HepG2 (cell line): ENCODE measurements at regions not wholly inside any gene's neighbourhood (a gene's known extent, or its start where the extent isn't known, plus 50 kb on each side); places are given as distances from the start of the nearest gene placed in this dataset.

Source experiments
- ATAC-seq: fragments of 200-7000 bp; cut with Tn5 transposase; 3 replicates; pipeline ENCODE4 v1.9.1; 2020; ENCODE audit warnings: mild to moderate bottlenecking, moderate library complexity
- BruUV-seq: library from RNA; stranded (reverse); fragments of 400-500 nt; replicated peaks from 2 replicates; lab custom pipeline; 2021; lab: Mats Ljungman, UMichigan
- CTCF ChIA-PET: fragments of 300-600 bp; formaldehyde crosslinking; extraction: SDS; loops from one replicate; lab custom pipeline; 2021; ENCODE audit warnings: low total read pairs, inconsistent platforms, low intra/inter-chr PET ratio; lab: Yijun Ruan, JAX
- POLR2A ChIA-PET: fragments of 350-600 bp; sonication (Branson Sonifier 250); formaldehyde crosslinking; loops from one replicate; lab custom pipeline; 2020; ENCODE audit warnings: antibody characterized with exemption, inconsistent platforms; lab: Yijun Ruan, JAX
- DNase-seq: peaks from one replicate; pipeline ENCODE4 v3.0.0-alpha.2; 2015; ENCODE audit warnings: low spot score
- FAIRE-seq: peaks from 3 replicates; lab custom pipeline; 2011; peaks lifted over from hg19 to GRCh38; lab: Jason Lieb, UNC
- H2AFZ ChIP-seq: one replicate; pipeline ENCODE4 v1.6.1; 2011; ENCODE audit warnings: low read length, inconsistent platforms
- H3K27ac ChIP-seq: fragments of 300-600 bp; 3 replicates; pipeline ENCODE4 v1.8.0; 2011; ENCODE audit warnings: mixed run types, mild to moderate bottlenecking, mixed read lengths, low read length, inconsistent platforms; ENCODE audit not compliant: insufficient read depth; ENCODE audit errors: extremely low read length
- H3K27me3 ChIP-seq, 2 experiments: fragments of 200-600 bp in 1 of 2; 2 replicates in 1 of 2; 3 replicates in 1 of 2; pipeline versions ENCODE4 v1.6.0 to v1.8.0; 2011; ENCODE audit warnings: low read length in 2 of 2, mild to moderate bottlenecking in 2 of 2, moderate library complexity in 2 of 2, inconsistent platforms in 1 of 2; ENCODE audit not compliant: insufficient read depth in 2 of 2, control insufficient read depth in 1 of 2
- H3K36me3 ChIP-seq, 2 experiments: fragments of 200-600 bp in 1 of 2; replicated peaks in 1 of 2; 2 replicates in 1 of 2; 3 replicates in 1 of 2; pipeline versions ENCODE4 v1.5.1 to v1.8.0; 2011; ENCODE audit warnings: low read length in 2 of 2, inconsistent platforms in 1 of 2; ENCODE audit not compliant: insufficient read depth in 2 of 2, control insufficient read depth in 1 of 2
- H3K4me1 ChIP-seq: 2 replicates; pipeline ENCODE4 v1.5.1; 2012; ENCODE audit warnings: low read length, inconsistent platforms; ENCODE audit not compliant: insufficient read depth
- H3K4me2 ChIP-seq: 2 replicates; pipeline ENCODE4 v1.6.0; 2011; ENCODE audit warnings: low read depth, low read length, inconsistent platforms
- H3K4me3 ChIP-seq, 3 experiments: fragments of 200-600 bp in 1 of 3; sonication (generic), shearing (Covaris generic) in 1 of 3; replicated peaks in 1 of 3; 2 replicates each; pipeline ENCODE4 v1.5.1; 2011 to 2016; ENCODE audit warnings: low read length in 3 of 3, inconsistent platforms in 2 of 3, low read depth in 2 of 3, mild to moderate bottlenecking in 2 of 3, control low read depth in 1 of 3, mixed read lengths in 1 of 3; ENCODE audit not compliant: insufficient read depth in 1 of 3
- H3K79me2 ChIP-seq: one replicate; pipeline ENCODE4 v1.6.1; 2011; ENCODE audit warnings: low read length, inconsistent platforms; ENCODE audit not compliant: insufficient read depth
- H3K9ac ChIP-seq: 2 replicates; pipeline ENCODE4 v1.6.0; 2011; ENCODE audit warnings: mild to moderate bottlenecking, low read depth, low read length, inconsistent platforms; ENCODE audit not compliant: insufficient read depth
- H3K9me3 ChIP-seq: 2 replicates; pipeline ENCODE4 v1.5.1; 2012; ENCODE audit warnings: mild to moderate bottlenecking, low read length
- H4K20me1 ChIP-seq: 2 replicates; pipeline ENCODE4 v1.6.0; 2011; ENCODE audit warnings: inconsistent platforms, mild to moderate bottlenecking, low read length, moderate library complexity; ENCODE audit not compliant: insufficient read depth
- BRCA1 ChIP-seq: sonication (generic); formaldehyde crosslinking; IDR thresholded peaks from 2 replicates; pipeline ENCODE4 v1.4.0; 2020; ENCODE audit warnings: missing genetic modification reagents
- CREB1 ChIP-seq, 2 experiments: fragments of 450-650 bp in 1 of 2; IDR thresholded peaks; 2 replicates each; pipeline ENCODE4 v1.6.1; 2016 to 2017; ENCODE audit warnings: control low read depth in 1 of 2, mild to moderate bottlenecking in 1 of 2, missing compliant biosample characterization in 1 of 2, missing genetic modification characterization in 1 of 2
- ERF ChIP-seq: IDR thresholded peaks from 2 replicates; pipeline ENCODE4 v1.6.1; 2018; ENCODE audit warnings: missing biosample characterization, missing genetic modification reagents
- FOXA3 ChIP-seq: IDR thresholded peaks from 2 replicates; pipeline ENCODE4 v1.6.1; 2016; ENCODE audit warnings: missing genetic modification reagents, missing compliant biosample characterization
- HDAC2 ChIP-seq: sonication (generic); formaldehyde crosslinking; IDR thresholded peaks from 2 replicates; pipeline ENCODE4 v1.4.0; 2020; ENCODE audit warnings: missing genetic modification reagents
- KDM5A ChIP-seq: fragments of 200-600 bp; sonication (generic); IDR thresholded peaks from 2 replicates; pipeline ENCODE4 v1.7.0; 2018; ENCODE audit warnings: antibody characterized with exemption, mild to moderate bottlenecking, low read length, borderline replicate concordance
- KLF16 ChIP-seq, 2 experiments: sonication (generic) in 1 of 2; formaldehyde crosslinking in 1 of 2; IDR thresholded peaks; 2 replicates each; pipeline versions ENCODE4 v1.6.1 to v1.8.0; 2016 to 2023; ENCODE audit warnings: missing genetic modification reagents in 2 of 2, missing compliant biosample characterization in 1 of 2
- MAZ ChIP-seq, 2 experiments: sonication (generic) in 1 of 2; formaldehyde crosslinking in 1 of 2; IDR thresholded peaks; 2 replicates each; pipeline versions ENCODE4 v1.5.0 to v1.6.1; 2012 to 2020; ENCODE audit warnings: low read depth in 2 of 2, mild to moderate bottlenecking in 2 of 2, borderline replicate concordance in 1 of 2, improper control_type of control experiment in 1 of 2, low read length in 1 of 2, missing genetic modification reagents in 1 of 2, moderate library complexity in 1 of 2
- NAIF1 ChIP-seq: sonication (generic); formaldehyde crosslinking; IDR thresholded peaks from 2 replicates; pipeline ENCODE4 v1.5.0; 2020; ENCODE audit warnings: mild to moderate bottlenecking, missing genetic modification reagents, borderline replicate concordance
- NR2F6 ChIP-seq, 2 experiments: IDR thresholded peaks; 2 replicates each; pipeline ENCODE4 v1.6.1; 2016; ENCODE audit warnings: antibody characterized with exemption in 1 of 2, mild to moderate bottlenecking in 1 of 2
- ZBTB43 ChIP-seq: sonication (generic); formaldehyde crosslinking; conservative IDR thresholded peaks from 2 replicates; pipeline ENCODE4 v1.4.0; 2020; ENCODE audit warnings: missing genetic modification reagents
- ZFAT ChIP-seq: sonication (generic); formaldehyde crosslinking; conservative IDR thresholded peaks from 2 replicates; pipeline ENCODE4 v1.8.1; 2023; ENCODE audit warnings: missing genetic modification reagents, inconsistent platforms
- ZMYM2 ChIP-seq: sonication (generic); formaldehyde crosslinking; IDR thresholded peaks from 2 replicates; pipeline ENCODE4 v1.8.0; 2022; ENCODE audit warnings: mild to moderate bottlenecking, missing genetic modification reagents
- ZNF468 ChIP-seq: sonication (generic); formaldehyde crosslinking; IDR thresholded peaks from 2 replicates; pipeline ENCODE4 v1.8.0; 2022; ENCODE audit warnings: mild to moderate bottlenecking, moderate library complexity, missing genetic modification reagents
- ZSCAN22 ChIP-seq: sonication (generic); formaldehyde crosslinking; IDR thresholded peaks from 2 replicates; pipeline ENCODE4 v1.4.0; 2020; ENCODE audit warnings: mild to moderate bottlenecking, missing genetic modification reagents
- WGBS: methylation state at CpG from one replicate; pipeline ENCODE4 v1.1.6; 2017; ENCODE audit warnings: low lambda C conversion rate; 5-methylcytosine and 5-hydroxymethylcytosine counted together
- in situ Hi-C: cut with HindIII; loops from 2 replicates; pipeline ENCODE4 v1.10.0; 2017; ENCODE audit warnings: low pct_unique_long_range_greater_than_20kb; ENCODE audit not compliant: extremely low pct_ligation_motif_present
- intact Hi-C: fragments of 100-400 bp; cut with micrococcal nuclease; formaldehyde crosslinking; loops from one replicate; pipeline ENCODE4 v1.10.0; 2022; ENCODE audit not compliant: unreplicated experiment
- TF ChIP-seq, protein P1 (sequence below): IDR thresholded peaks from 2 replicates; pipeline ENCODE4 v1.6.1; 2016; ENCODE audit warnings: missing genetic modification reagents, missing compliant biosample characterization
- TF ChIP-seq, protein P2 (sequence below), 2 experiments: IDR thresholded peaks; 2 replicates each; pipeline ENCODE4 v1.6.1; 2011 to 2012; ENCODE audit warnings: low read length in 2 of 2, borderline replicate concordance in 1 of 2, low read depth in 1 of 2, mild to moderate bottlenecking in 1 of 2, moderate library complexity in 1 of 2
- TF ChIP-seq, protein P3 (sequence below): IDR thresholded peaks from 2 replicates; pipeline ENCODE4 v1.6.1; 2016

DNA sequence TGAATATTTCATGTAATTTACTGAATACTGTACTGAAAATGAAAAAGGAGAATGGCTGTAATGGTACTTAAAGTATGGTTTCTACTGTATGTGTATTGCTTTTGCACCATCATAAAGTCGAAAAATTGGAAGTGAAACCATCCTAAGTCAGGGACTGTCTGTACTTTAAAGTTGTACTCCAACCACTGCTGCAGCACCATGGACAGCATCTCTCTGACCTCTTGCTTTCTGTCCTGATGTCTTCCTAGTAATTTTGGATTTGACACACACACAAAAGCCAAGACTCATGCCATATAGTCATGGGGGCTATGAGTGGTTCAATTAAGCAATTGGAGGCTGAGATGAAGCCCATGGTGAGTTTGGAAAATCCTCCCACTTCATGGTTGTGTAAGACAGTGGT is 256.3 kb upstream of the PKDCC start:
- H3K4me2 ChIP-seq = no peak overlapping the region
- H3K27ac ChIP-seq = no peak overlapping the region
- no peaks in the 10 kb centered on the region for H4K20me1 ChIP-seq
- BruUV-seq = no TSS peak
- intact Hi-C loops (no loop called here), in situ Hi-C loops (loop anchor here (25.0 kb wide), 1 partner anchor 1879 kb away; no protein-coding TSS in a partner anchor)
- H3K36me3 ChIP-seq = no peaks in the 10 kb centered on the region
- WGBS = 0% methylated on average over 1 of the region's 1 CpG
- peak; percentile 20 for DNase-seq
- peak; percentile 74 for FAIRE-seq
- no peak overlapping the region for H3K9ac ChIP-seq
- POLR2A ChIA-PET = no interaction called here
- ATAC-seq = 0 out of 3 replicates have a peak, but pooled peaks have one; percentile 46
- H3K79me2 ChIP-seq = no peaks in the 10 kb centered on the region
- CTCF ChIA-PET = no interaction called here
- no peaks in the 10 kb centered on the region for H3K27me3 ChIP-seq
- H2AFZ ChIP-seq = no peak overlapping the region
- H3K4me3 ChIP-seq = no peak overlapping the region
- H3K4me1 ChIP-seq = no peaks in the 10 kb centered on the region
- H3K9me3 ChIP-seq = no peaks in the 10 kb centered on the region
- no peak for TF ChIP-seq ZSCAN22
- TF ChIP-seq BRCA1 (CRISPR knock-in tag) = 0 out of 2 replicates have a peak, but pooled peaks have one; percentile 32
- 0 out of 2 replicates have a peak, but pooled peaks have one; percentile 17 for TF ChIP-seq FOXA3 (CRISPR knock-in tag)
- no peak for TF ChIP-seq NAIF1 (CRISPR knock-in tag)
- 0 out of 2 replicates have a peak, but pooled peaks have one; percentile 42 for TF ChIP-seq HDAC2 (CRISPR knock-in tag)
- 0 out of 4 replicates have a peak, but pooled peaks of 1 of the 2 experiments have one; percentile 55 for TF ChIP-seq KLF16 (CRISPR knock-in tag; IDR thresholded peaks at IDR 0.05)
- TF ChIP-seq, protein P1, sequence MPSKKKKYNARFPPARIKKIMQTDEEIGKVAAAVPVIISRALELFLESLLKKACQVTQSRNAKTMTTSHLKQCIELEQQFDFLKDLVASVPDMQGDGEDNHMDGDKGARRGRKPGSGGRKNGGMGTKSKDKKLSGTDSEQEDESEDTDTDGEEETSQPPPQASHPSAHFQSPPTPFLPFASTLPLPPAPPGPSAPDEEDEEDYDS (CRISPR knock-in tag) = no peak
- TF ChIP-seq, protein P2, sequence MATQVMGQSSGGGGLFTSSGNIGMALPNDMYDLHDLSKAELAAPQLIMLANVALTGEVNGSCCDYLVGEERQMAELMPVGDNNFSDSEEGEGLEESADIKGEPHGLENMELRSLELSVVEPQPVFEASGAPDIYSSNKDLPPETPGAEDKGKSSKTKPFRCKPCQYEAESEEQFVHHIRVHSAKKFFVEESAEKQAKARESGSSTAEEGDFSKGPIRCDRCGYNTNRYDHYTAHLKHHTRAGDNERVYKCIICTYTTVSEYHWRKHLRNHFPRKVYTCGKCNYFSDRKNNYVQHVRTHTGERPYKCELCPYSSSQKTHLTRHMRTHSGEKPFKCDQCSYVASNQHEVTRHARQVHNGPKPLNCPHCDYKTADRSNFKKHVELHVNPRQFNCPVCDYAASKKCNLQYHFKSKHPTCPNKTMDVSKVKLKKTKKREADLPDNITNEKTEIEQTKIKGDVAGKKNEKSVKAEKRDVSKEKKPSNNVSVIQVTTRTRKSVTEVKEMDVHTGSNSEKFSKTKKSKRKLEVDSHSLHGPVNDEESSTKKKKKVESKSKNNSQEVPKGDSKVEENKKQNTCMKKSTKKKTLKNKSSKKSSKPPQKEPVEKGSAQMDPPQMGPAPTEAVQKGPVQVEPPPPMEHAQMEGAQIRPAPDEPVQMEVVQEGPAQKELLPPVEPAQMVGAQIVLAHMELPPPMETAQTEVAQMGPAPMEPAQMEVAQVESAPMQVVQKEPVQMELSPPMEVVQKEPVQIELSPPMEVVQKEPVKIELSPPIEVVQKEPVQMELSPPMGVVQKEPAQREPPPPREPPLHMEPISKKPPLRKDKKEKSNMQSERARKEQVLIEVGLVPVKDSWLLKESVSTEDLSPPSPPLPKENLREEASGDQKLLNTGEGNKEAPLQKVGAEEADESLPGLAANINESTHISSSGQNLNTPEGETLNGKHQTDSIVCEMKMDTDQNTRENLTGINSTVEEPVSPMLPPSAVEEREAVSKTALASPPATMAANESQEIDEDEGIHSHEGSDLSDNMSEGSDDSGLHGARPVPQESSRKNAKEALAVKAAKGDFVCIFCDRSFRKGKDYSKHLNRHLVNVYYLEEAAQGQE (IDR thresholded peaks at IDR 0.05; ENCODE audit: borderline replicate concordance in 1 of 2, low read depth in 1 of 2, low read length in 2 of 2) = peak; percentile 89 to 100
- no peak for TF ChIP-seq ZMYM2 (CRISPR knock-in tag)
- no peak for TF ChIP-seq ZNF468
- peak; percentile 57; the same call in 1 of the 2 replicates for TF ChIP-seq ERF (CRISPR knock-in tag)
- TF ChIP-seq ZBTB43 (CRISPR knock-in tag) = 0 out of 2 replicates have a peak, but pooled peaks have one; percentile 24
- no peak for TF ChIP-seq KDM5A
- TF ChIP-seq NR2F6 (IDR thresholded peaks at IDR 0.05) = no peak
- peak; percentile 48; the same call in 1 of the 2 replicates for TF ChIP-seq NR2F6 (CRISPR knock-in tag; IDR thresholded peaks at IDR 0.05)
- TF ChIP-seq CREB1 (IDR thresholded peaks at IDR 0.05) = no peak
- TF ChIP-seq CREB1 (CRISPR knock-in tag; IDR thresholded peaks at IDR 0.05) = no peak
- TF ChIP-seq ZFAT (CRISPR knock-in tag) = no peak
- no peak for TF ChIP-seq MAZ (IDR thresholded peaks at IDR 0.05; ENCODE audit: borderline replicate concordance, low read depth, low read length)
- TF ChIP-seq MAZ (CRISPR knock-in tag; IDR thresholded peaks at IDR 0.05; ENCODE audit: low read depth) = no peak
- TF ChIP-seq, protein P3, sequence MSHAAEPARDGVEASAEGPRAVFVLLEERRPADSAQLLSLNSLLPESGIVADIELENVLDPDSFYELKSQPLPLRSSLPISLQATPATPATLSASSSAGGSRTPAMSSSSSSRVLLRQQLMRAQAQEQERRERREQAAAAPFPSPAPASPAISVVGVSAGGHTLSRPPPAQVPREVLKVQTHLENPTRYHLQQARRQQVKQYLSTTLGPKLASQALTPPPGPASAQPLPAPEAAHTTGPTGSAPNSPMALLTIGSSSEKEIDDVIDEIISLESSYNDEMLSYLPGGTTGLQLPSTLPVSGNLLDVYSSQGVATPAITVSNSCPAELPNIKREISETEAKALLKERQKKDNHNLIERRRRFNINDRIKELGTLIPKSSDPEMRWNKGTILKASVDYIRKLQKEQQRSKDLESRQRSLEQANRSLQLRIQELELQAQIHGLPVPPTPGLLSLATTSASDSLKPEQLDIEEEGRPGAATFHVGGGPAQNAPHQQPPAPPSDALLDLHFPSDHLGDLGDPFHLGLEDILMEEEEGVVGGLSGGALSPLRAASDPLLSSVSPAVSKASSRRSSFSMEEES (CRISPR knock-in tag) = peak; percentile 46; the same call in 1 of the 2 replicates
